Tibial nerve (tissue), 4 donors: ENCODE measurements at regions not wholly inside any gene's neighbourhood (a gene's known extent, or its start where the extent isn't known, plus 50 kb on each side); places are given as distances from the start of the nearest gene placed in this dataset.

Source experiments
- DNase-seq, 2 donors: peaks; one replicate each; pipeline ENCODE4 v3.0.0-alpha.2; 2019; ENCODE audit warnings: low spot score in 2 of 2
- H3K27ac ChIP-seq, 4 donors: fragments of 200-600 bp; sonication (generic) in 3 of 4; one replicate each; pipeline ENCODE4 v1.5.1; 2017 to 2019; ENCODE audit warnings: mild to moderate bottlenecking in 1 of 4
- H3K27me3 ChIP-seq, 2 donors: fragments of 200-600 bp; sonication (generic) in 1 of 2; one replicate each; pipeline versions ENCODE4 v1.5.1 to v1.6.0; 2017 to 2019
- H3K36me3 ChIP-seq, 3 donors: fragments of 200-600 bp; sonication (generic); one replicate each; pipeline ENCODE4 v1.5.1; 2018 to 2019
- H3K4me1 ChIP-seq, 4 donors: fragments of 200-600 bp; sonication (generic) in 3 of 4; one replicate each; pipeline ENCODE4 v1.5.1; 2017 to 2019
- H3K4me3 ChIP-seq, 4 donors: fragments of 200-600 bp; sonication (generic) in 3 of 4; one replicate each; pipeline ENCODE4 v1.5.1; 2017 to 2019; ENCODE audit warnings: mild to moderate bottlenecking in 1 of 4, moderate library complexity in 1 of 4
- H3K9me3 ChIP-seq, 4 donors: fragments of 200-600 bp; sonication (generic) in 3 of 4; one replicate each; pipeline ENCODE4 v1.5.1; 2017 to 2019
- EP300 ChIP-seq, 2 donors: sonication (generic); formaldehyde crosslinking; IDR thresholded peaks; one replicate each; pipeline ENCODE4 v1.6.1; 2017; ENCODE audit warnings: antibody characterized with exemption in 2 of 2, mild to moderate bottlenecking in 1 of 2
- POLR2A ChIP-seq, 2 donors: fragments of 450-650 bp; IDR thresholded peaks; one replicate each; pipeline ENCODE4 v1.6.1; 2017; ENCODE audit warnings: antibody characterized with exemption in 2 of 2, mild to moderate bottlenecking in 2 of 2, moderate library complexity in 2 of 2
- WGBS, 2 donors: methylation state at CpG; one replicate each; pipeline ENCODE4 v1.1.5; 2018; 5-methylcytosine and 5-hydroxymethylcytosine counted together
- TF ChIP-seq, protein P1 (sequence below), 5 experiments: fragments of 200-600 bp in 3 of 5; fragments of 450-650 bp in 2 of 5; sonication (generic) in 3 of 5; IDR thresholded peaks; one replicate each; pipeline ENCODE4 v1.5.1; 2016 to 2019; ENCODE audit warnings: antibody characterized with exemption in 5 of 5, mild to moderate bottlenecking in 3 of 5, moderate library complexity in 2 of 5

DNA sequence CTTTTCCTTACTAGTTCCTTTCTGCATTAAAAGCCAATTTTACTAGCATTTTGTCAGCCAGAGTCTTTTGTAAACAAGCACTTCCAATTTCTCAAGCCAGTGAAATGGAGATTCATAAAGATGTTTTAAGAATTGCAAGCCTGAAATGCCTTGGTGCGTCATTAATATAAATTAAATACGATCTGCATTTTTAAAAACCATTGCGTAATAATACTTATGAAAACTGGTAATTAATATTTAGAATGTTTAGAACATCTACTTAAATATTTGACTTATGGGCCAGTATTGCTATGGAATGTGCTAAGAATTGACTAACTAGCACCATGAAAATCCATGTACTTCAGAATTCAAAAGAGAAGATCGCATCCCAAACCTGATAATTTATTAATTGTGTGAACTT lies 89.1 kb upstream of the PROX1 start:
- Histone ChIP-seq H3K4me3 (no peak overlapping the region), H3K4me1 (no peaks in the 10 kb centered on the region), H3K36me3 (no peaks in the 10 kb centered on the region), H3K27me3 (no peaks in the 10 kb centered on the region), H3K27ac (no peak overlapping the region), H3K9me3 (no peaks in the 10 kb centered on the region)
- 92 to 94% methylated on average over 4 of the region's 4 CpGs for WGBS, 2 donors
- DNase-seq: no peak
- TF ChIP-seq, protein P1, sequence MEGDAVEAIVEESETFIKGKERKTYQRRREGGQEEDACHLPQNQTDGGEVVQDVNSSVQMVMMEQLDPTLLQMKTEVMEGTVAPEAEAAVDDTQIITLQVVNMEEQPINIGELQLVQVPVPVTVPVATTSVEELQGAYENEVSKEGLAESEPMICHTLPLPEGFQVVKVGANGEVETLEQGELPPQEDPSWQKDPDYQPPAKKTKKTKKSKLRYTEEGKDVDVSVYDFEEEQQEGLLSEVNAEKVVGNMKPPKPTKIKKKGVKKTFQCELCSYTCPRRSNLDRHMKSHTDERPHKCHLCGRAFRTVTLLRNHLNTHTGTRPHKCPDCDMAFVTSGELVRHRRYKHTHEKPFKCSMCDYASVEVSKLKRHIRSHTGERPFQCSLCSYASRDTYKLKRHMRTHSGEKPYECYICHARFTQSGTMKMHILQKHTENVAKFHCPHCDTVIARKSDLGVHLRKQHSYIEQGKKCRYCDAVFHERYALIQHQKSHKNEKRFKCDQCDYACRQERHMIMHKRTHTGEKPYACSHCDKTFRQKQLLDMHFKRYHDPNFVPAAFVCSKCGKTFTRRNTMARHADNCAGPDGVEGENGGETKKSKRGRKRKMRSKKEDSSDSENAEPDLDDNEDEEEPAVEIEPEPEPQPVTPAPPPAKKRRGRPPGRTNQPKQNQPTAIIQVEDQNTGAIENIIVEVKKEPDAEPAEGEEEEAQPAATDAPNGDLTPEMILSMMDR (IDR thresholded peaks at IDR 0.05): no peak
- TF ChIP-seq EP300 (IDR thresholded peaks at IDR 0.05) (no peak), POLR2A (IDR thresholded peaks at IDR 0.05) (no peak)

DNA sequence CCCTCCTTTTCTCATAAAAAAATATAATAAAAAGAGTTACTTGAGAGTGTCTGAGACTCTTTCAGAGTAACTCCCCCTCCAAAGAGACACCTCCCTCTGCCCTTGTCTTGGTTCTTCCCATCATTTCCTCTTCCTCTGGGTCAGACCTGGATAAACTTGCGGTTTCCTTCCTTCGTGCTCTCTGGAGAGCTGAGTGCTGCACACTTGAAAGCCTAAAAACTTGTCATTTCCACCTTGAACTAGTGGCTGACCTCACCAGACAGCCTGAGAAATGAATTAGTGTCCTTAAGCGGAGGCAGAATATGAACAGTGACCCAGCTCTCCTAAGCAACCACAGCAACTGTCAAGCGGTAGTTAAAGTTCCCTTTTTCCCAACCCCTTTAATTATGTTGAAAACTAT lies 88.4 kb upstream of the PROX1 start:
- 62 to 68% methylated on average over 4 of the region's 4 CpGs for WGBS, 2 donors
- H3K9me3 ChIP-seq: no peaks in the 10 kb centered on the region
- no peak overlapping the region for H3K4me3 ChIP-seq
- TF ChIP-seq, protein P1 (IDR thresholded peaks at IDR 0.05): no peak
- TF ChIP-seq POLR2A (IDR thresholded peaks at IDR 0.05) (no peak), EP300 (IDR thresholded peaks at IDR 0.05) (no peak)
- no peaks in the 10 kb centered on the region for H3K27me3 ChIP-seq
- DNase-seq: no peak
- H3K36me3 ChIP-seq: no peaks in the 10 kb centered on the region
- no peaks in the 10 kb centered on the region for H3K4me1 ChIP-seq
- no peak overlapping the region for H3K27ac ChIP-seq

DNA sequence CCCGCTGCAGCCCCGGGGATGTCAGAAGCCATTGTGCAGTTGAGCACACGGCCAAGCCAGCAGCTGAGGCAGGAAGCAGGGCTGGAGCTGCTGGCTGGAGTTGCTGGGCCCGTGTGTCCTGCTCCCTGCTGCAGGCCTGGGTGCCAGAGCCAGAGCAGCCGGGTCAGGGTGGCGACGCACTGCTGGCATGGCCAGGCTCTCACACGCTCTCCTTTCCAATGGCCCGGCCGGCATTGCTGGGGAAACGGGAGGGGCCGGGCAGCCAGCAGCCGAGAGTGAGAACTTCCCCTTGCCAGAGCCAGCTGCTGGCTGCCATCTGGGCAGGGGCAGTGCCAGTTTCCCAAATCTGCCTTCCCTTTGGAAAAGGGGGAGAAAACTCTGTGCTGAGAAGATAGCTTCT lies 82.4 kb upstream of the PROX1 start:
- WGBS, 2 donors: 26 to 66% methylated on average over 5 to 8 of the region's 13 CpGs
- no peaks in the 10 kb centered on the region for H3K9me3 ChIP-seq
- no peak for TF ChIP-seq EP300 (IDR thresholded peaks at IDR 0.05)
- no peak for TF ChIP-seq POLR2A (IDR thresholded peaks at IDR 0.05)
- TF ChIP-seq, protein P1 (IDR thresholded peaks at IDR 0.05): no peak
- H3K27ac ChIP-seq: no peak overlapping the region
- DNase-seq: no peak
- no peak overlapping the region for H3K4me3 ChIP-seq
- H3K27me3 ChIP-seq: no peaks in the 10 kb centered on the region
- H3K36me3 ChIP-seq: no peaks in the 10 kb centered on the region
- H3K4me1 ChIP-seq: no peaks in the 10 kb centered on the region

DNA sequence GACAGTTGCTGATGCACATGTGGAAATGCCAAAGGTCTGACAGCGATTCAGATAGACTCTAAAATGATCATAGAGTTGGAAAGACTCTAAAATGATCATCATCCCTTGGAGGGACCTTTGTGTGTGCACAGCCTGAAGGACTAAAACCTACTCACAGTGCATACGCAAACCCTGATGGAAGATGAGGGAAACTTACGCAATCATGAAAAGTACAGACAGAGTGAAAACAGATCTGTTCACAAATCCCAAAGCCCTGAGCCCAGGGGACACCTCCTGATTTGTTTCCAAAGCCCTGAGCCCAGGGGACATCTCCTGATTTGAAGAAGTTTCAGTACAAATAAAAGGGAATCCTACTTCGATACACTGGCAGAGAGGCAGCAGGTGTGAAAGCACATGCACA lies 79.3 kb upstream of the PROX1 start:
- no peaks in the 10 kb centered on the region for H3K36me3 ChIP-seq
- no peaks in the 10 kb centered on the region for H3K27me3 ChIP-seq
- no peak overlapping the region for H3K27ac ChIP-seq
- TF ChIP-seq, protein P1 (IDR thresholded peaks at IDR 0.05): no peak
- no peak for TF ChIP-seq EP300 (IDR thresholded peaks at IDR 0.05)
- no peak overlapping the region for H3K4me3 ChIP-seq
- no peak for DNase-seq
- no peaks in the 10 kb centered on the region for H3K9me3 ChIP-seq
- H3K4me1 ChIP-seq: no peaks in the 10 kb centered on the region
- WGBS, 2 donors: 96 to 97% methylated on average over 4 of the region's 4 CpGs

DNA sequence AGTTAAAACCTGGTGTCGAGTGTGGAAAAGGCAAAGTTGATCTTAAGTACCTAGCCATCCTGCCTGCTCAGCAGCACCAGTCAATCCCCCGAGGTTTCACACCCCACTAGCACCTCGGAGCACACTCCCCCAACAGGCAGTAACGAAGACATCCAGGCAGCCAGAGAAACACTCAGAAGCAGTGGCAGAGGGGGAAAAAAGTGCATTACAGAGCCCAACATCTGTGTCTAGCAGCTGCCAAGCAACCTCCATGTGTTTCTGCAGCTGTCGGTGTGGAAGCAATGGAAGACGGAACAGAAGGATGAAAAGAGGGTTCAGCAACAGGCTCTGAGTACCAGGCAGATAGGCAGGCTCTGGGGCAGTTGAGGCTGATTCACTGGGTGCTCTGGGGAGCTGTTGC lies 73.4 kb upstream of the PROX1 start:
- 47 to 51% methylated on average over 6 of the region's 6 CpGs for WGBS, 2 donors
- Histone ChIP-seq H3K4me1 (no peaks in the 10 kb centered on the region), H3K4me3 (no peak overlapping the region), H3K27ac (no peak overlapping the region), H3K9me3 (no peaks in the 10 kb centered on the region), H3K36me3 (no peaks in the 10 kb centered on the region), H3K27me3 (no peaks in the 10 kb centered on the region)
- TF ChIP-seq, protein P1 (IDR thresholded peaks at IDR 0.05): no peak
- TF ChIP-seq EP300 (IDR thresholded peaks at IDR 0.05) (no peak), POLR2A (IDR thresholded peaks at IDR 0.05) (no peak)
- DNase-seq: no peak
